Glutamatergic neuron (in vitro differentiated cells): ENCODE measurements at regions not wholly inside any gene's neighbourhood (a gene's known extent, or its start where the extent isn't known, plus 50 kb on each side); places are given as distances from the start of the nearest gene placed in this dataset.

Experiments used
- DNase-seq: peaks from one replicate; pipeline ENCODE4 v3.0.0; 2022
- H3K27ac Mint-ChIP-seq: one replicate; pipeline ENCODE4 v1.8.0; 2020; ENCODE audit warnings: mild to moderate bottlenecking, mixed read lengths, inconsistent platforms; ENCODE audit not compliant: unreplicated experiment
- H3K27me3 Mint-ChIP-seq: one replicate; pipeline ENCODE4 v1.8.0; 2020; ENCODE audit warnings: mild to moderate bottlenecking, moderate library complexity, mixed read lengths, inconsistent platforms; ENCODE audit not compliant: unreplicated experiment
- H3K36me3 Mint-ChIP-seq: one replicate; pipeline ENCODE4 v1.8.0; 2020; ENCODE audit warnings: mild to moderate bottlenecking, mixed read lengths, inconsistent platforms; ENCODE audit not compliant: unreplicated experiment
- H3K4me1 Mint-ChIP-seq: one replicate; pipeline ENCODE4 v1.8.0; 2020; ENCODE audit warnings: mild to moderate bottlenecking, low read depth, mixed read lengths, inconsistent platforms; ENCODE audit not compliant: unreplicated experiment
- H3K4me3 Mint-ChIP-seq: one replicate; pipeline ENCODE4 v1.8.0; 2020; ENCODE audit warnings: mild to moderate bottlenecking, mixed read lengths, inconsistent platforms; ENCODE audit not compliant: unreplicated experiment
- H3K9me3 Mint-ChIP-seq: one replicate; pipeline ENCODE4 v1.8.0; 2020; ENCODE audit warnings: mild to moderate bottlenecking, moderate library complexity, mixed read lengths, inconsistent platforms; ENCODE audit not compliant: unreplicated experiment
- TF ChIP-seq, protein P1 (sequence below): fragments of 200-600 bp; sonication (generic); IDR thresholded peaks from one replicate; pipeline ENCODE4 v1.5.0; 2021; ENCODE audit not compliant: partially characterized antibody, unreplicated experiment

DNA sequence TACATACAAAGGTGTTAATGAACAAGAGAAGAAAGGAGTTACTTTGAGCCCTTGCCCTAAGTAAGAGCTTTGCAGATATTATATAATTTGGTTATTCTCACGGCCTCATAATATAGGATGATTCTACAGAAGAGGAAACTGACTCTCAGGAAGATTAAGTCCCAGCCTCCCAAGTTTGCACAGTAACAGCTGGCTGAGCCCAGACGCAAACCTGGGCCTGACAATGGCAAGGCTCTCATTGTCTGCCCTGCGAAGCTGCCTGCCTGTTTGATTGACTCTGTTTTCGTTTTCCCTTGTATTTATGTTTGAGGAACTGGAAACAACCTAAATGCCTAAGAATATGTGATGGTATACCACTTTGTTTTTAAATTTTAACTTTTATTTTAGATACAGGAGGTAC, 76.2 kb upstream of the PGBD5 start:
- Mint-ChIP-seq H3K4me3 (no peak overlapping the region), H3K4me1 (no peaks in the 10 kb centered on the region), H3K27me3 (peaks cover 4% of the 10 kb centered on the region), H3K36me3 (no peaks in the 10 kb centered on the region), H3K27ac (no peak overlapping the region), H3K9me3 (no peaks in the 10 kb centered on the region)
- no peak for DNase-seq
- TF ChIP-seq, protein P1, sequence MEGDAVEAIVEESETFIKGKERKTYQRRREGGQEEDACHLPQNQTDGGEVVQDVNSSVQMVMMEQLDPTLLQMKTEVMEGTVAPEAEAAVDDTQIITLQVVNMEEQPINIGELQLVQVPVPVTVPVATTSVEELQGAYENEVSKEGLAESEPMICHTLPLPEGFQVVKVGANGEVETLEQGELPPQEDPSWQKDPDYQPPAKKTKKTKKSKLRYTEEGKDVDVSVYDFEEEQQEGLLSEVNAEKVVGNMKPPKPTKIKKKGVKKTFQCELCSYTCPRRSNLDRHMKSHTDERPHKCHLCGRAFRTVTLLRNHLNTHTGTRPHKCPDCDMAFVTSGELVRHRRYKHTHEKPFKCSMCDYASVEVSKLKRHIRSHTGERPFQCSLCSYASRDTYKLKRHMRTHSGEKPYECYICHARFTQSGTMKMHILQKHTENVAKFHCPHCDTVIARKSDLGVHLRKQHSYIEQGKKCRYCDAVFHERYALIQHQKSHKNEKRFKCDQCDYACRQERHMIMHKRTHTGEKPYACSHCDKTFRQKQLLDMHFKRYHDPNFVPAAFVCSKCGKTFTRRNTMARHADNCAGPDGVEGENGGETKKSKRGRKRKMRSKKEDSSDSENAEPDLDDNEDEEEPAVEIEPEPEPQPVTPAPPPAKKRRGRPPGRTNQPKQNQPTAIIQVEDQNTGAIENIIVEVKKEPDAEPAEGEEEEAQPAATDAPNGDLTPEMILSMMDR = no peak

- Mint-ChIP-seq H3K4me3 (no peak overlapping the region), H3K27ac (no peak overlapping the region)
Observed at GRCh38 chr1:230501849-230502248, 75.7 kb upstream of the PGBD5 start.

GRCh38 chr1:230501242-230501641, 75.1 kb upstream of the PGBD5 start:
- no peak for DNase-seq
- H3K4me1 Mint-ChIP-seq = no peaks in the 10 kb centered on the region
- TF ChIP-seq, protein P1 = no peak
- H3K4me3 Mint-ChIP-seq = no peak overlapping the region
- no peaks in the 10 kb centered on the region for H3K9me3 Mint-ChIP-seq
- peaks cover 4% of the 10 kb centered on the region for H3K27me3 Mint-ChIP-seq
- no peaks in the 10 kb centered on the region for H3K36me3 Mint-ChIP-seq
- no peak overlapping the region for H3K27ac Mint-ChIP-seq

More at GRCh38 chr1:230501849-230502248, 75.7 kb upstream of the PGBD5 start:
- no peak for DNase-seq
- TF ChIP-seq, protein P1 = no peak
- H3K36me3 Mint-ChIP-seq = no peaks in the 10 kb centered on the region
- H3K4me1 Mint-ChIP-seq = no peaks in the 10 kb centered on the region
- no peaks in the 10 kb centered on the region for H3K9me3 Mint-ChIP-seq
- peaks cover 4% of the 10 kb centered on the region for H3K27me3 Mint-ChIP-seq

- peaks cover 4% of the 10 kb centered on the region for H3K27me3 Mint-ChIP-seq
- H3K4me3 Mint-ChIP-seq = no peak overlapping the region
- no peak for DNase-seq
- H3K27ac Mint-ChIP-seq = no peak overlapping the region
- no peaks in the 10 kb centered on the region for H3K9me3 Mint-ChIP-seq
- H3K4me1 Mint-ChIP-seq = no peaks in the 10 kb centered on the region
- no peaks in the 10 kb centered on the region for H3K36me3 Mint-ChIP-seq
- TF ChIP-seq, protein P1 = no peak
Observed at GRCh38 chr1:230500063-230500462, 73.9 kb upstream of the PGBD5 start.

- peaks cover 4% of the 10 kb centered on the region for H3K27me3 Mint-ChIP-seq
- H3K4me3 Mint-ChIP-seq = no peak overlapping the region
- H3K4me1 Mint-ChIP-seq = no peaks in the 10 kb centered on the region
- no peaks in the 10 kb centered on the region for H3K36me3 Mint-ChIP-seq
- H3K9me3 Mint-ChIP-seq = no peaks in the 10 kb centered on the region
- no peak overlapping the region for H3K27ac Mint-ChIP-seq
- TF ChIP-seq, protein P1 = no peak
- no peak for DNase-seq
Observed at GRCh38 chr1:230499496-230499895, 73.4 kb upstream of the PGBD5 start.
